NCI-H345 treated with DMSO at 0.1 percent for 48 hours (cell line): ENCODE measurements at regions not wholly inside any gene's neighbourhood (a gene's known extent, or its start where the extent isn't known, plus 50 kb on each side); places are given as distances from the start of the nearest gene placed in this dataset.
A peak's percentile ranks its signal among the peaks of the same experiment; 100 is the strongest.
"Not testable (repeated sequence)": the region's sequence is repeated elsewhere in the genome, so short reads cannot be mapped to it uniquely, and the experiment has no call there.

Source experiments
- DNase-seq: peaks from one replicate; lab custom pipeline; 2025; ENCODE audit not compliant: unreplicated experiment; lab: John Stamatoyannopoulos, UW

GRCh38 chr1:245062741-245063305 is 92.0 kb upstream of the KIF26B start:
- DNase-seq = no peak

- not testable (repeated sequence) for DNase-seq
These were observed 93.0 kb upstream of the KIF26B start for GRCh38 chr1:245061808-245062207.

DNA sequence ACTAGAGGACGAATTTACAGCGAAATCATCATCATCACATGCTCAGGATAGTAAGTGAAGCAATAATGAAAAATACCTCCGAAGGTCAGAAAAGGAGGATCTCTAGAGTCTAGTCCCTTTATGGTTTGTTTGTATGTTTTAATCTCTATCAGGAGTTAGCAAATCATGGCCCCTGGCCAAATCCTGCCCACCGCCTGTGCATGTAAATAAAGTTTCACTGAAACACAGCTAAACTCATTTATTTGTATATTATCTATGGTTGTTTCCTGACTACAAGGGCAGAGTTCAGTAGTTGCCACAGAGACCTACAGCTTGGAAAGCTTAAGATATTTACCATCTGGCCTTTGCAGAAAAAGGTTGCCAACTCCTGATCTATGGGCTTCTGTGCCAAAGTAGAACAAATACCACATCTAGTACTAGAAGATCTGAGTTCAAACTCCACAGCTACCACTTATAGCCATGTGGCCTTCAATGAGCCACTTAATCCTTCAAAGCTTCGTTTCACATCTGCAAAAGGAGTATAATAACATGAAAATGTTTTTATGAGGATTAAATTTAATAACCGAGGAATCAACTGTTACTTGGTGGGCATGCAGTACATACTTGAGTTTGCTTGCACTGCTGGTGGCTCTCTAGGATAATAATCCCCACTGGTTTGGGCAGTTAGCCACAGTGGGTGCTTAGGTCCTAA is 94.0 kb upstream of the KIF26B start:
- DNase-seq = no peak

- no peak for DNase-seq
These were observed 94.9 kb upstream of the KIF26B start for GRCh38 chr1:245059806-245060424.

DNA sequence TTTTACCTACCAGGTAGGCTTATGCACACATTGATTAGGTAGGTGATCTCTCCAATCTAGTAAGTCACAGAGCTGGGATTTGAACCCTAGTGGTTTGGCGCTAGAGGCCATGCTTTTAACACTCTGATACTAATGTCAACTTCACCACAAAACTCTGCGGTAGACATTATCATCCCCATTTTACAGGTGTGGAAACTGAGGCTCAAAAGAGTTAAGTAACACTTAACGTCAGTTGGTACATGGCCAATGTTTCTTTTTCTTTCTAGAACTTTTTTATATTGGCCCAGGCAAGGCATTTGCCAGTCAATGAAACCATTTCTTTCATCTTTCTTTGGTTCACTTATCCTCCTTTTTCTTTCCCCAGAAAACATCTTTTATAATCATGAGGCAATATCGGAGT is 95.9 kb upstream of the KIF26B start:
- DNase-seq = no peak

- DNase-seq = no peak
These were observed 96.3 kb upstream of the KIF26B start for GRCh38 chr1:245058436-245058835.

DNA sequence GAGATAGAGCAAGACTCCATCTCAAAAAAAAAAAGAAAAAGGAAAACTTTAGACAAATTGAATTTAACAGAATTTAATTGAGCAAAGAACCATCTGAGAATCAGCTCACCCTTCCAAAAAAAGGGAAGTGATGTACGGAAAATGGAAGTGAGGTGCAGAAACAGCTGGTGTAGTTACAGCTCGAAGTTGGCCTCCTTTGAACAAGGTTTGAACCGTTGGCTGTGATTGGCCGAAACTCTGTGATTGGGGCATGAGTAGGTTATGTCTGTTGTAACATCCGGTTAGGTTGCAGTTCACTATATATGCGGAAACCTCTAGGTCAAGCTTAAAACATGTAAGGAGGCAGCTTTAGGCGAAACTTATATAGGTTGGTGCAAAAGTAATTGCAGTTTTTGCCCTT is 97.9 kb upstream of the KIF26B start:
- DNase-seq = no peak

DNA sequence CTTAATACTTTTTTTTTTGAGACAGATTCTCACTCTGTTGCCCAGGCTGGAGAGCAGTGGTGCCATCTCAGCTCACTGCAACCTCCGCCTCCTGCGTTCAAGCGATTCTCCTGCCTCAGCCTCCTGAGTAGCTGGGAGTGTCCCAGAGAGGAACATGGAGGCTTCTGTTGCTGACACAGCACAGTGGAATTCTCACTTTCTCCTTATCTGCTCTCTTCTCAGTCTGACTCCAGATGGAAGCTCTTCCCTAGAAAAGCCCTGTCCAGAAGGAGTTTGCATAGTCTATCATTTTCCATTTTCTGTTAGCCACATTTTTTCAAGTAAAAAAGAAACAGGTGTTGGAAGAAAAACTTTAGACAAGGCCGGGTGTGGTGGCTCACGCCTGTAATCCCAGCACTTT is 98.5 kb upstream of the KIF26B start:
- not testable (repeated sequence) for DNase-seq

DNA sequence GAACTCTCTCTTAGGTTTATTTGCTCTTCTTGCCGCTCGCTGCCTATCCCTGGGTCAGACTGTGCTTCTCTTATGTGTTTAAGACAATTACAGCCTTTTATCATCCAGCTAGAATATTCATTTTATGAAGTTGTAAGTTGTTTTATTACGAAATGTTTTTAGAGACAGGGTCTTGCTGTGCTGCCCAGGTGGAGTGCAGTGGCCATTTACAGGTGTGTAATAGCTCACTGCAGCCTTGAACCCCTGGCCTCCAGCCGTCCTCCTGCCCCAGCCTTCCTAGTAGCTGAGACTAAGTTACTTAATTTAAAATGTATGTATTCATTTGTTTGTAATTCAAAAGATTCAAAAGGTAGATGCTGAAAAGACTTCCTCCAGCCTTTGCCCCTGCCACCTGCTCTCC is 99.0 kb upstream of the KIF26B start:
- DNase-seq = no peak

DNA sequence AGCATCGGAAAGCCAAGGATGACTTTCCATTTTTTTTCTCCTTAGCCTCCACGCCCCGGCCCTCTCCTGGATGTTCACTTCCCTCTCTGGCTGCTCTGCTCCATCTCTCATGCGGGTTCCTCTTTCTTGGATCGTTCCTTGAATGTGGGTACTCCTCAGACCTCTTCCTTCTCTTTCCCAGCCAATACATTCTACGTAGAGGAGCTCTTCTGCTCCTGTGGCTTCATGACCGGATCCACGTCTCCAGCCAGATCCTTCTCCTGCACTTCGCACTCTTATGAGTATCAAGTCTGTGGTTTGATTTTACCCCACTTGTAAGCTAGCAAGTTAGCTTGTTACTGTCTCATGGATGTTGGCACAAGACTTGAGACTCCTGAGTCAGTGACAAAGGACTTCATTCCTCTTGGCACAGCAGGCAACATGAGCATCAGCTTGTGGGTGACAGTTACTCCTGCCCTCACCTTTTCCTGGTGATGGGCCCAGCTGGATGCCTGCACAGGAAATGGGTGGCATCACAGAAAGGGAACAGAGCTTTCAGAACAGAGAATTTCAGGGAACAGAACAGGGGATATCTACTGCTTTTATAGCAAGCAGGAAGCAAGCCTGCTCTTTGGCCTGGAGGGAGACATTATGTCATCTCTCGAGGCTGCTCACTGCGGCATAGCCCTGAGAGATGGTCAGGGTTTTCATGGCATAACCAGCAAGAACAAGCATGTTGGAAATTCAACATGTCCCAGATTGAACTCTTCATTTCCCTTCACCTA is 100.1 kb upstream of the KIF26B start:
- DNase-seq = no peak

DNA sequence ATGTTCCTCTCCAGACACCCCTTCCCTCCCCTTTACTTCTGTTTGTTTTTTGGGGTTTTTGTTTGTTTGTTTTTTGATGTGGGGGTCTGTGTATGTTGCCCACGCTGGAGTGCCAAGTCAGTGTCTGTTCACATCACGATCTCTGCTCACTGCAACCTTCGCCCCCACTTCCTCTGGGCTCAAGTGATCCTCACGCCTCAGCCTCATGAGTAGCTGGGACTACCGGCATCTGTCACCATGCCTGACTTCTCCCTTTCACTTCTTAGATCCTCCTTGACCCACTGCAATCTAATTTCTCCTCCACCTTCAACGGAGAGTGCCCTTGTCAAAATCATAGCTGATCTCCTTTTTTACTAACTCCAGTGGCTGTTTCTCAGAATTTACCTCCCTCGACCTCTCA is 100.7 kb upstream of the KIF26B start:
- DNase-seq = no peak

DNA sequence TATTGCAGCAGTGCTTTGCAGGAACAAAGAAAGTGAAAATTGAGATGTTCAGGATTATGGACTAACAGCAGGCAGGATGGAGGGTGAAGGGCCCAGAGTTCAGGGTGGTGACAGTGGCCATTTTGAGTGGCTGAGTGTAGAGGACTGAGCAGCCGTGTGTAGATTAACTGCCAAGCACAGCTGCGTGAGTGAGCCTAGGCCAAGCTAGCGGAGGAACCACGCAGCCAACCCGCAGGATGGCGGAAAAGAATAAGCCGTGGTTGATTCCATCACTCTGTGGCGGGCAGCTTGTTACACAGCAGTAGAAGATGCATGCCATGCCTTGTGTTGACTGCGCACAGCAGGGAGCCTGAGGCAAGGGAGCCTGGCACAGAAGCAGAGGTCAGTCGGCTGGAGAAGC is 102.5 kb upstream of the KIF26B start:
- no peak for DNase-seq

- DNase-seq = no peak
These were observed 103.2 kb upstream of the KIF26B start for GRCh38 chr1:245051349-245052221.

GRCh38 chr1:245046769-245047168 is 108.0 kb upstream of the KIF26B start:
- peak; percentile 6 for DNase-seq

DNA sequence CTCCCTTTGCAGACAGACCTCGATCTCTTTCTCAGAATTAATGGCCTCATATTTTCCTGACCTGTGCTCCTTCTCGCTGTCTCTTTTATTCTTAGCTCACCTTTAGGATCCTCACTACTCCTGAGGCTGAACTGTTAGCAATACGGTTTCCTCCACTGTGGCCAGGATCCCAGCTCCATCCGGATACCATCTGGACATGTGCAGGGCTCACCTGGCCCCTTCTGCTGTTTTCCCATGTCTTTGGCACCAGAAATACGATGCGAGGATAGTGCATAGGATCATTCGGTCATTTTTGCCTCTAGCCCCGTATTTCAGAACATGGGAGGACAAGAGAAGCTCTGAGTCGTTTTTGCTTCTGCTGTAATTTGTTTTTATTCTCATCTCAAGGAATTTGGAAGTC is 108.5 kb upstream of the KIF26B start:
- no peak for DNase-seq

DNA sequence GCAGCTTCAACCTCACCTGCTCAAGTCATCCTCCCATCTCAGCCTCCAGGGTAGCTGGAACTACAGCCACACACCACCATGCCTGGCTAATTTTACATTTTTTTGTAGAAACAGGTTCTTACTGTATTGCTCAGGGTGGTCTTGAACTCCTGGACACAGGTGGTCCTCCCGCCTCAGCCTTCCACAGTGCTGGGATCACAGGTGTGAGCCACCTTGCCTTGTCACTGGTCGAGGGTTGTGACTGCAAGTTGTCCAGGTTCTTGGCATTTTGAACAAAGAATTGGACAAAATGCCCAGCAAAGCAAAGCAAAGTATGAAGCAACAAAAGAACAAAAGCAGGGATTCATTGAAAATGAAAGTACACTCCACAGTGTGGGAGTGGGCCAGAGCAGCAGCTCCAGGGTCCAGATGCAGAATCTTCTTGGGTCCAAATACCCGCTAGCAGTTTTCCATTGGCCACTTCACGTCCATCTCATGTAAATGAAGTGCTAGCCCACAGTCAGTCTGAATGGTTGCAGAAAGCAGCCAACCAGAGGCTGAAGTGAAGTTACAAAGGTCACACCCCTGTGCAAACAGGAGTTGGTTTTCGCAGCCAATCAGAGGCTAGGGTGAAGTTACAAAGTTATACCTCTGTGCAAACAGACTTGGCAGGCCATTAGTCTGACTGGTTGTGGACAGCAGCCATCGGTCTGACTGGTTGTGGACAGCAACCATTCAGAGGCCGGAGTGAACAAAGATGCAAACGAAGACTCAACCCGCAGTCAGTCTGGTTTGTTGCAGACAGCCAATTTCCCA is 109.5 kb upstream of the KIF26B start:
- no peak for DNase-seq

DNA sequence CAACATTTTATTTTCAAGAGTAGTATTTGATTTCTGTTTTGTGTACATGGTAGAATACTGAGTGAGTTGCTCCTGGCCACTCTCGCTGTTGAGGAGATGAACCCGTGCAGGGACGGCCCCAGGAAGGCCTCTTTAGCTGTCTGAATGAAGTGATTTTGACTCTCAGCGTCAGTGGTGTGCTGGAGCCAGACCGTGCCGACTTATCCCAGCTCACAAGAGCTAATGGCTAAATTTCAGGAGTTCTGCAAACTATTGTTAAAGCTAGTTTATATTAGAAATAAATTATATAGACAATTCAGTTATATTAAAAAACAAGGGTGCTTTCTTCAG is 111.2 kb upstream of the KIF26B start:
- DNase-seq = no peak

- DNase-seq = no peak
These were observed 113.6 kb upstream of the KIF26B start for GRCh38 chr1:245041058-245041698.

GRCh38 chr1:245039196-245039595 is 115.6 kb upstream of the KIF26B start:
- DNase-seq = no peak

GRCh38 chr1:245036102-245036501 is 118.7 kb upstream of the KIF26B start:
- no peak for DNase-seq
